ACC112 (cell line): ENCODE measurements at regions not wholly inside any gene's neighbourhood (a gene's known extent, or its start where the extent isn't known, plus 50 kb on each side); places are given as distances from the start of the nearest gene placed in this dataset.

Source experiments
- H2AFZ ChIP-seq: fragments of 200-600 bp; sonication (generic); one replicate; pipeline ENCODE4 v1.6.0; 2017; ENCODE audit warnings: antibody characterized with exemption, low read length; ENCODE audit not compliant: unreplicated experiment
- H3K27ac ChIP-seq: fragments of 200-600 bp; sonication (generic); 2 replicates; pipeline ENCODE4 v1.5.1; 2014; ENCODE audit warnings: low read depth, mild to moderate bottlenecking, antibody characterized with exemption, low read length, moderate library complexity
- H3K27me3 ChIP-seq: fragments of 200-600 bp; sonication (generic); 2 replicates; pipeline ENCODE4 v1.6.1; 2014; ENCODE audit warnings: mild to moderate bottlenecking, antibody characterized with exemption, low read length, moderate library complexity, mixed read lengths; ENCODE audit not compliant: insufficient read depth
- H3K36me3 ChIP-seq: fragments of 200-600 bp; sonication (generic); 2 replicates; pipeline ENCODE4 v1.6.1; 2016; ENCODE audit warnings: mild to moderate bottlenecking, antibody characterized with exemption, low read length, moderate library complexity, mixed read lengths; ENCODE audit not compliant: insufficient read depth
- H3K4me1 ChIP-seq: fragments of 200-600 bp; sonication (generic); one replicate; pipeline ENCODE4 v1.6.1; 2016; ENCODE audit warnings: low read length, mixed read lengths; ENCODE audit not compliant: insufficient read depth, unreplicated experiment, control insufficient read depth
- H3K4me3 ChIP-seq: fragments of 200-600 bp; sonication (generic); 2 replicates; pipeline ENCODE4 v1.5.1; 2014; ENCODE audit warnings: mild to moderate bottlenecking, low read depth, low read length
- H3K79me2 ChIP-seq: fragments of 200-600 bp; sonication (generic); one replicate; pipeline ENCODE4 v1.6.0; 2016; ENCODE audit warnings: low read length; ENCODE audit not compliant: control insufficient read depth, unreplicated experiment, insufficient read depth

- Histone ChIP-seq H3K79me2 (no peaks in the 10 kb centered on the region), H2AFZ (no peak overlapping the region), H3K4me3 (no peak overlapping the region), H3K4me1 (no peaks in the 10 kb centered on the region), H3K27me3 (no peaks in the 10 kb centered on the region), H3K27ac (no peak overlapping the region), H3K36me3 (no peaks in the 10 kb centered on the region)
Observed at GRCh38 chr2:59530258-59530657, 1023.2 kb downstream of the BCL11A start.

- Histone ChIP-seq H3K27ac (no peak overlapping the region), H3K4me1 (no peaks in the 10 kb centered on the region), H3K36me3 (no peaks in the 10 kb centered on the region), H2AFZ (no peak overlapping the region), H3K4me3 (no peak overlapping the region), H3K79me2 (no peaks in the 10 kb centered on the region), H3K27me3 (no peaks in the 10 kb centered on the region)
Observed at GRCh38 chr2:59529726-59530125, 1023.7 kb downstream of the BCL11A start.

- H3K27me3 ChIP-seq: no peaks in the 10 kb centered on the region
- H3K27ac ChIP-seq: no peak overlapping the region
- H3K79me2 ChIP-seq: no peaks in the 10 kb centered on the region
- no peak overlapping the region for H2AFZ ChIP-seq
- H3K36me3 ChIP-seq: no peaks in the 10 kb centered on the region
- H3K4me1 ChIP-seq: no peaks in the 10 kb centered on the region
- no peak overlapping the region for H3K4me3 ChIP-seq
Observed at GRCh38 chr2:59528525-59528924, 1024.9 kb downstream of the BCL11A start.

GRCh38 chr2:59502981-59503380 is 1050.5 kb downstream of the BCL11A start:
- Histone ChIP-seq H3K36me3 (no peaks in the 10 kb centered on the region), H3K27me3 (no peaks in the 10 kb centered on the region), H3K4me3 (no peak overlapping the region), H3K4me1 (no peaks in the 10 kb centered on the region), H3K79me2 (no peaks in the 10 kb centered on the region), H3K27ac (no peak overlapping the region), H2AFZ (no peak overlapping the region)

GRCh38 chr2:59490994-59491393 is 1062.5 kb downstream of the BCL11A start:
- Histone ChIP-seq H3K36me3 (no peaks in the 10 kb centered on the region), H3K4me1 (no peaks in the 10 kb centered on the region), H3K27me3 (no peaks in the 10 kb centered on the region), H2AFZ (no peak overlapping the region), H3K79me2 (no peaks in the 10 kb centered on the region), H3K4me3 (no peak overlapping the region), H3K27ac (no peak overlapping the region)

GRCh38 chr2:59490192-59490591 is 1063.3 kb downstream of the BCL11A start:
- no peak overlapping the region for H3K27ac ChIP-seq
- no peaks in the 10 kb centered on the region for H3K79me2 ChIP-seq
- H2AFZ ChIP-seq: no peak overlapping the region
- no peaks in the 10 kb centered on the region for H3K4me1 ChIP-seq
- no peaks in the 10 kb centered on the region for H3K27me3 ChIP-seq
- H3K4me3 ChIP-seq: no peak overlapping the region
- H3K36me3 ChIP-seq: no peaks in the 10 kb centered on the region

GRCh38 chr2:59484673-59485072 is 1068.8 kb downstream of the BCL11A start:
- no peaks in the 10 kb centered on the region for H3K4me1 ChIP-seq

GRCh38 chr2:59463426-59463825 is 1090.0 kb downstream of the BCL11A start:
- Histone ChIP-seq H3K79me2 (no peaks in the 10 kb centered on the region), H3K4me3 (no peak overlapping the region)

More at GRCh38 chr2:59484673-59485072, 1068.8 kb downstream of the BCL11A start:
- H3K79me2 ChIP-seq: no peaks in the 10 kb centered on the region
- H3K4me3 ChIP-seq: no peak overlapping the region
- no peak overlapping the region for H3K27ac ChIP-seq
- H2AFZ ChIP-seq: no peak overlapping the region
- no peaks in the 10 kb centered on the region for H3K27me3 ChIP-seq
- H3K36me3 ChIP-seq: no peaks in the 10 kb centered on the region

GRCh38 chr2:59462422-59463197 is 1090.8 kb downstream of the BCL11A start:
- H3K27me3 ChIP-seq: no peaks in the 10 kb centered on the region

More at GRCh38 chr2:59463426-59463825, 1090.0 kb downstream of the BCL11A start:
- no peaks in the 10 kb centered on the region for H3K36me3 ChIP-seq
- H2AFZ ChIP-seq: no peak overlapping the region
- H3K27me3 ChIP-seq: no peaks in the 10 kb centered on the region
- H3K4me1 ChIP-seq: no peaks in the 10 kb centered on the region
- no peak overlapping the region for H3K27ac ChIP-seq

GRCh38 chr2:59461127-59461526 is 1092.3 kb downstream of the BCL11A start:
- no peak overlapping the region for H2AFZ ChIP-seq
- H3K79me2 ChIP-seq: no peaks in the 10 kb centered on the region
- H3K27me3 ChIP-seq: no peaks in the 10 kb centered on the region
- no peaks in the 10 kb centered on the region for H3K4me1 ChIP-seq
- no peak overlapping the region for H3K4me3 ChIP-seq
- no peak overlapping the region for H3K27ac ChIP-seq
- no peaks in the 10 kb centered on the region for H3K36me3 ChIP-seq

More at GRCh38 chr2:59462422-59463197, 1090.8 kb downstream of the BCL11A start:
- no peak overlapping the region for H2AFZ ChIP-seq
- no peak overlapping the region for H3K27ac ChIP-seq
- H3K4me1 ChIP-seq: no peaks in the 10 kb centered on the region
- no peak overlapping the region for H3K4me3 ChIP-seq
- H3K36me3 ChIP-seq: no peaks in the 10 kb centered on the region
- no peaks in the 10 kb centered on the region for H3K79me2 ChIP-seq

- Histone ChIP-seq H3K36me3 (no peaks in the 10 kb centered on the region), H3K27ac (no peak overlapping the region), H3K79me2 (no peaks in the 10 kb centered on the region), H3K27me3 (no peaks in the 10 kb centered on the region), H2AFZ (no peak overlapping the region), H3K4me3 (no peak overlapping the region), H3K4me1 (no peaks in the 10 kb centered on the region)
Observed at GRCh38 chr2:59458800-59459199, 1094.7 kb downstream of the BCL11A start.
